T-helper 1 cell treated with Interleukin-12 subunit alpha and Interleukin-12 subunit beta and Interleukin-4 antibody, amounts not matched to agents 30 ng/mL and 1 ng/mL, for 36 hours (primary cell): ENCODE measurements at regions not wholly inside any gene's neighbourhood (a gene's known extent, or its start where the extent isn't known, plus 50 kb on each side); places are given as distances from the start of the nearest gene placed in this dataset.
"Not testable (repeated sequence)": the region's sequence is repeated elsewhere in the genome, so short reads cannot be mapped to it uniquely, and the experiment has no call there.

ENCODE experiments used
- intact Hi-C: fragments of 100-400 bp; cut with micrococcal nuclease; formaldehyde crosslinking; loops from one replicate; pipeline ENCODE4 v1.15.1; 2024

GRCh38 chr1:29762635-29763034 lies 526.3 kb downstream of the PTPRU start:
- intact Hi-C loops: no loop called here

DNA sequence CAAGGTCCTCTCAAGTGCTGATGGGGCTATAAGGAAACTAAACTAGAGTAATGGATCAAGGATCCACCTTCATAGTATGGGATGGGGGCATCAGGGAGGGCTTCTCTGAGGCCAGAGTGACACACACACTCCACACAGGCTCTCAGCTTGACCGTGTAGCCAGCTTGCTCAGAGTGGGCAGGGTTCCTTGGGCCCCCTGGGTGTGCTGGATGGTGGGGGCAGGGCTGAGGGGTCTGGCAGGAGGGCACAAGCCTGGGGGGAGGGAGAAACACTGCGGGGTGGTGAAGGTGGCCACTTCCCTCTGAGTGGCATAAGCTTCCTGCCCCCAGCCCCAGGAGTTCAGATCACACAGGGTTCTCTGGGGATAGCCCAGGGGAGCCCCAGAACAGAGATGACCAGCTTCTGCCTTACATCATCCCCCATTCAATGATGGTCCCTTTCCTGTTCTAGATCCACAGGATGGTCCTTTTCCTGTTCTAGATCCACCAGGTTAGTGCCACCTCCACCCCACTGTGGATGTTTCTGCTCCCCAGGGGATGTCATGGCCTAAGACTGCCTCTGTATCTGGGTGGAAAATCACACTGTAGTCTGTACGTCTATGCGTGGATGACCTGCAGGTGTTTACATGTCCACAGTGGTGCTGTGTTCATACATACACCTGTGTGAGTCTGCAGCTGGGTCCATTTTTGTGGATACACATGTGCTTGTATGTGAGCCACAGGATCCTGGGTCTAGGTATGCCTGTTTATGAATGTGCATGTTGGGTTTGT lies 525.0 kb downstream of the PTPRU start:
- intact Hi-C loops: no loop called here

DNA sequence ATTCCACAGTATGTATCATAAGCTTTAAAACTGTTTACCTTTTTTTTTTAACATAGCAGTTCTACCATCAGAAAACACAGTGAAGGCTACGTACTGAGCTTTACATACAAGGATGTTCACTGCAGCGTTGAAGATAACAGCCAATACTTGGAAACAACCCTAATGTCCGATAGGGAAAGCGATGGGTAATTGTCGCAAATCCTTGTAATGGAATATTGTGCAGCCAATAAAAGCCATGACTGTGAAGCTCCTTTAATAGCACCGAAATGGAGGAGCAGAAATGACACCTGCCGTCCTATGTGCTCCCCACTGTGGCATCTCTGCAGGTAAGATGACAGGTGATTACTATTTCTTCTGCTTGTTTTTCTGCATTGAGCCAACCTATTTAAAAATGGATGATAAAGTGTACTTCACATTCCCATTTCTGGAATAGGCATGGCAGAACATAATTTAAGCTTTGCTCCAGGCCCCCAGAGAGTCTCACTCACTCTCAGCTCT lies 523.8 kb downstream of the PTPRU start:
- intact Hi-C loops: no loop called here

GRCh38 chr1:29758781-29759499 lies 522.6 kb downstream of the PTPRU start:
- intact Hi-C loops: no loop called here

GRCh38 chr1:29757866-29758780 lies 521.8 kb downstream of the PTPRU start:
- intact Hi-C loops: no loop called here

GRCh38 chr1:29756901-29757725 lies 520.8 kb downstream of the PTPRU start:
- intact Hi-C loops: no loop called here

- intact Hi-C loops: no loop called here
Observed at GRCh38 chr1:29756498-29756897, 520.2 kb downstream of the PTPRU start.

- intact Hi-C loops: no loop called here
Observed at GRCh38 chr1:29756085-29756484, 519.8 kb downstream of the PTPRU start.

DNA sequence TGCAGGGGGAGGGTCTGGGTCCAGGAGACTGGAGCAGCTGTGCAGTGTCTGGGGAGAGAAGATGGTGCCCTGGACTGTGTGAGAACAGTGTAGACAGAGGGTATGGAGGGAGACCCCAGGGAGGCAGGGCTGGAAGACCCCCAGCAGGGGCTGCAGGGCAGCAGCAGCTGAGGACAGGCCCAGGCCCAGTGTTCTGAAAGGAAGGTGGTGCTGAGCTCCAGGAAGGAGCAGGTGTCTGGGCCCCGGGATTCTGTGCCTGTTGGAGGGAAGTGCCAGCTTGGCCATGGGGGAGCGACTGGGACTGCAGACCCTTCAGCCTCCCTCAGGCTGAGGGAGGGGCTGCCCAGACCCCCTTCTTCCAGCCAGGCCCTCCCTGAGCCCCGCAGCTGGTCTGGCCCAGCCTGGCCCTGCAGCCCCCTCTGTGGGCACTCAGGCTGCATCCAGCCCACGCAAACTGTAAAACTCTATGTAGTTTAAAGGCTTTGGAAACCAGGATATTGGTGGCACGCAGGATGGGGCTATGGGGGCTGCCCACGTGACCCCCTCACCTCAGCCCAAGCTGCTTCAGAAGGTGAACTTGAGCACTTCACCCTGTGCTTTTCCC lies 519.2 kb downstream of the PTPRU start:
- intact Hi-C loops: not testable (repeated sequence)

DNA sequence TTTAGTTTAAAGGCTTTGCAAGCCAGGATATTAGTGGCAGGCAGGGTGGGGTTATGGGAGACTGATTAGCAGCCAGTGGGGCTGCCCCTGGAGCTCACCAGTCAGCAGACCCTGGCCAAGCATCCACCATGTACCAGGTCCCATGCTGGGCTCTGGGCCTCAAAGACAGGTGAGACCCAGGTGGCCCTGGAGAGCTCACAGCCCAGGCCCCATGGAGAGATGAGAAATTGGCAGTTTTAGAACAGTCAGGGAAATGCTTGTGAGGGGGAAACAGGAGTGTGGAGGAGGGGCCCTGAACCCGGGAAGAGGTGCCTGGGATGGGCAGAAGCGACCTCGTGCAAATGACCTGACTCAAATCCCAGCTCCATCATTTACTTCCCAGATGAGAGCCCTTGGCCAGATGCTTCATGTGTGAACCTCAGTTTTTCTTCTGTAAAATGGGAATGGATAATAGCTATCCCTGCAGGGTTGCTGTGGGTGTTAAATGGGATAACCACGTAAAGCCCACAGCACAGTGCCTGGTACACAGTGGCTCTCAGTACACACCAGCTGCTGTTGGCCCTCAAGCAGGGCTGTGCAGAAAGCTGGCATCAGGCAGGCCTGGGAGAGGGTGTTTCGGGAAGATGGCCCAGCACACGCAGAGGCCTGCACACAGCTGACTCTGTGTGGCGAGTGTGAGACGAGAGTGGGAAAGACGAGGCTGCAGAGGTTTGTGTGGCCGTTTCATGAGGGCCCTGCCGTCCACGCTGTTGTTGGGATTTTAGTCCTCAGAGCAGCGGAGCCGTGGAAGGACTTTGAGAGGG lies 518.5 kb downstream of the PTPRU start:
- intact Hi-C loops: no loop called here

DNA sequence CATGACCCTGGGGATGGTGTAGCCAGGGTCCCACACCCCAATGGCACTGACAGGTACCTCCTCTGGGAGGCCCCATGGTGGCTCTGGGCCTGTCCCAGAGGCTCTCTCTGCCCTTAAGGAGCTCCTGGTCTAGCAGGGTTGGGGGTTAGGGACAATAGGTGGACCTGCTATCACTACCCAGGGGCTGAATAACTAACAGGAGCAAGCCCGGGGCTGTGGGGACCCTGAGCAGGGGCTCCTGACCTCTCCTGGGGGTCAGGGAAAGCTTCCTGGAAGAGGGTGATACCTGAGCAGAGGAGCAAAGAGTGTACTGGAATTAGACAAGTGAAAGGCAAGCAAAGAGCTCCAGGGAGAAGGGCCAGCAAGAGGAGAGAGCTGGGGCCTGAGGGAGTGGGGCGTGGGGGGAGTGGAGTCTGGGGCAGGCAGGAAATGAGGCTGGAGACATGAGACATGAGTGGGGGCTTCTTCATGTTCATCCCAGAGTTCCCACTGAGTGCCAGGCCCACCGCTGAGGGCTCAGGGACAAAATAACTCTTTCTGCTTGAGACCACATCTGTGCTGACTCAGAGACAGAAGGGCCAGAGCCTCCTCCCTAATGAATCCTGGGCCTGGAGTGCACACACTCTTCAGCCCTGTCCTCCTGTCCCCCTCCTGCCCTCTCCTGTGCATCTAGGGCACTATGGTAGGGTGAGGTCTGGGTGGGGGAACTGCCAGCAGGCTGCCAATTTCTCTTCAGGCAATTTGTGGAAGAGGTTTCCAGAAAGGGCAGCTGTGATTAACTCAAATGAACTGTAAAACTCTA lies 517.6 kb downstream of the PTPRU start:
- intact Hi-C loops: no loop called here

- intact Hi-C loops: no loop called here
Observed at GRCh38 chr1:29753244-29753643, 516.9 kb downstream of the PTPRU start.

GRCh38 chr1:29752141-29752540 lies 515.8 kb downstream of the PTPRU start:
- intact Hi-C loops: no loop called here

DNA sequence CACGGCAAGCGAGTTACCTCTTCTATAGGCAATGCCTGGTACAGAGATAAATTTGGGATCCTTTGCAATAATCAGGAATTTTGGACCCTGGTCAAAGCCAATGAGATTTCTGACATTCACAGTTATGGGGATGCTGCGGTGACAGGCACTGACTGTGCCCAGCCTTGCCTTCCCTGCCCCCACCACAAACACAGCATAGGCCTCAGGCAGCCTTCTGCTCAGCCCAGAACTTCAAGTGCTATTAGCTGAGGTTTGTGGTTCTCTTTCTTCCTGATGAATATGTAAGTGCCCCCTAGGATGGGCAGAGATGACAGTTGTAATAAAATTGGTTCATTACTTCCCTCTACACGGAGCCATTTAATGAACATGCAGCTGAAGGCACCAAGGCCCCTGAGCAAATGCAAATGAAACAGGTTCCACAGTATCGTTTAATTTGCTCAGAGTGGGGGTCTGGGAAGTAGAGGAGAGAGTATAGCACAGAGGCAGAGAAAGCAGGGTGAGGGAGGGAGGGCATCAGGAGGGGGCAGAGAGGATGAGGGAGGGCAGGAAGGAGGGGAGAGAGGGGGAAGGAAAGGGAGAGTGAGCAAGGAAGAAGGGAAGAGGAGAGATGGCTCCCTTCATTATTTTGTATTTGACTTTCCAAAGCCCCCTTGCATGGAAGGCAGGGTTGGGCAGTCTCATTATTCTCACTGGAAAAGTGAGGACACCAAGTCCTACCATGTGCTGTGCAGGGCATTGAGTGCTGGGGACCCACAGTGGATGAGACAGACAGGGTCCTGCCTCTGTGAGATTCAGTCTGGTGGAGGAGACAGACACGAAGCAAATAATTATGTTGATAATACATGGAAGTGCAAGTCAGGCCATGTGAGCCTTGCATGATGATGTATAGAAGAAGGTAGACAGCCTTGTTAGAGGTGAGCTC lies 513.0 kb downstream of the PTPRU start:
- intact Hi-C loops: no loop called here

GRCh38 chr1:29747196-29747595 lies 510.9 kb downstream of the PTPRU start:
- intact Hi-C loops: no loop called here

- intact Hi-C loops: no loop called here
Observed at GRCh38 chr1:29746076-29746665, 509.8 kb downstream of the PTPRU start.
